Subcutaneous abdominal adipose tissue (tissue), 5 donors: ENCODE measurements at regions not wholly inside any gene's neighbourhood (a gene's known extent, or its start where the extent isn't known, plus 50 kb on each side); places are given as distances from the start of the nearest gene placed in this dataset.

Experiments
- H3K27ac ChIP-seq: one replicate; pipeline ENCODE4 v1.7.0; 2013; ENCODE audit warnings: low read depth, mild to moderate bottlenecking, inconsistent platforms, low read length, moderate library complexity
- H3K27me3 ChIP-seq, 5 donors: one replicate each; pipeline ENCODE4 v1.7.0; 2013; ENCODE audit warnings: low read length in 5 of 5, inconsistent platforms in 1 of 5; ENCODE audit not compliant: control insufficient read depth in 5 of 5, insufficient read depth in 4 of 5
- H3K36me3 ChIP-seq, 5 donors: one replicate each; pipeline ENCODE4 v1.7.0; 2013; ENCODE audit warnings: low read length in 5 of 5; ENCODE audit not compliant: control insufficient read depth in 5 of 5, insufficient read depth in 5 of 5
- H3K4me1 ChIP-seq, 5 donors: one replicate each; pipeline ENCODE4 v1.7.0; 2013; ENCODE audit warnings: low read length in 5 of 5, mild to moderate bottlenecking in 3 of 5, moderate library complexity in 1 of 5; ENCODE audit not compliant: control insufficient read depth in 5 of 5, insufficient read depth in 5 of 5
- H3K4me3 ChIP-seq, 5 donors: one replicate each; pipeline ENCODE4 v1.7.0; 2013; ENCODE audit warnings: low read length in 5 of 5, low read depth in 1 of 5
- H3K9ac ChIP-seq, 5 donors: one replicate each; pipeline ENCODE4 v1.7.0; 2013; ENCODE audit warnings: low read length in 5 of 5, mild to moderate bottlenecking in 4 of 5, moderate library complexity in 3 of 5
- H3K9me3 ChIP-seq, 5 donors: one replicate each; pipeline ENCODE4 v1.7.0; 2013; ENCODE audit warnings: low read length in 5 of 5; ENCODE audit not compliant: control insufficient read depth in 5 of 5
- donor health status: healthy.
- donor health status: healthy.
- donor health status: healthy.
- donor health status: healthy.
- donor health status: healthy.

DNA sequence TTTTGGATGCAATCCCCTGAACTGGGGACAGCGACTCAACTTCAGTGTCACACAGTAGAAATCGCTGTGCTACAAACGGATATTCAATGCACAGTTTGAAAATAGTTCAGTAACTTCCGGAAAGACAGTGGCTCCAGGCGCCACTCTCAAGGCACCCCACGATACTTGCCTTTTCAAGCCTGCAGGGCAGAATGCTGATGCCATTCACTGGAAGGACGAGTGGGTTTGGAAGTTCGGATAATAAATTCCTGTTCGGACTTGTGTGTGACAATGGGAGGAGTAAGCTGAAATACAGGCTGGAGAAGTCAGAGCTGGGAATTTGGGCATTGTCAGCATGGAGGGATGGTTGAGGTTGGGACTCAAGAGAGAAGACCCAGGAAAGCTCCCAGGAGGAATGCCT lies 64.3 kb upstream of the HELT start:
- no peaks in the 10 kb centered on the region for H3K27me3 ChIP-seq
- H3K27ac ChIP-seq = no peak overlapping the region
- no peaks in the 10 kb centered on the region for H3K9me3 ChIP-seq
- no peaks in the 10 kb centered on the region for H3K4me1 ChIP-seq
- no peaks in the 10 kb centered on the region for H3K36me3 ChIP-seq
- no peak overlapping the region for H3K4me3 ChIP-seq
- H3K9ac ChIP-seq = no peak overlapping the region

DNA sequence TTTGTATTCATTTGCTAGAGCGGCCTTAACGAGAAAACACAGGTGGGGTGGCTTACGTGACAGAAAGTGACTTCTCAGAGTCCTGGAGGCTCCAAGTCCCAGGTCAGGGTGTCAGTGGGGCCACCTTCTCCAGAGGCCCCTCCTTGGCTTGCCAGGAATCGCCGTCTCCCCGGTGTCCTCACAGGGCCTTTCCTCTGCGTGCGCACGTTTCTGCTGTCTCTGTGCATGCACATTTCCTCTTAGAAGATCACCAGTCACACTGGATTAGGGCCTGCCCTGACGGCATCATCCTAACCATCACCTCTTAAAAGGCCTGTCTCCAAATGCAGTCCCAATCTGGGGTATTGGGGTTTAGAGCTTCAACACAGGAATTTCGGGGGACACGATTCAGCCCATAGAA lies 63.8 kb upstream of the HELT start:
- no peak overlapping the region for H3K27ac ChIP-seq
- H3K27me3 ChIP-seq = no peaks in the 10 kb centered on the region
- no peaks in the 10 kb centered on the region for H3K9me3 ChIP-seq
- H3K9ac ChIP-seq = no peak overlapping the region
- H3K4me3 ChIP-seq = no peak overlapping the region
- H3K36me3 ChIP-seq = no peaks in the 10 kb centered on the region
- H3K4me1 ChIP-seq = no peaks in the 10 kb centered on the region

DNA sequence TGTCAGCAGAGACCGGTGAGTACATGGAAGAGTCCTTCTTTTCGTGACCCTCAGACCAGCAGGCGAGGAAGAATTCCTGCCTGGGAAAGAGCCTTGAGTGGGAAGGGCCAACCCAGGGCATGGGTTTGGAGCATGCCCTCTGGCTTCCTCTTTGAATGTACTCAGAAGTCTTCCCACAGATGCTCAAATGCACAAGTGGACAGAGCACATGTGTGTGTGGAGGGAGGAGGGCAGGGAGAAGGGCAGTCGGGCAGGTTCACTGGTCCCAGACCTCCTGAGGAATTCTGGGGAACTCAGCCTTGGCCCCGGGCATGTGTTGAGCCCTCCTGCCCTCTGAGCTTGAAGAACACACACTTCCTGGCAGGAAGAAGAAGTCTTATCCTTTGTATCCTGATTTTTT lies 63.2 kb upstream of the HELT start:
- Histone ChIP-seq H3K36me3 (no peaks in the 10 kb centered on the region), H3K4me3 (no peak overlapping the region), H3K9me3 (no peaks in the 10 kb centered on the region), H3K27me3 (no peaks in the 10 kb centered on the region), H3K27ac (no peak overlapping the region), H3K4me1 (peaks cover 0 to 4% (median 0%) of the 10 kb centered on the region in 5 donors), H3K9ac (no peak overlapping the region)

DNA sequence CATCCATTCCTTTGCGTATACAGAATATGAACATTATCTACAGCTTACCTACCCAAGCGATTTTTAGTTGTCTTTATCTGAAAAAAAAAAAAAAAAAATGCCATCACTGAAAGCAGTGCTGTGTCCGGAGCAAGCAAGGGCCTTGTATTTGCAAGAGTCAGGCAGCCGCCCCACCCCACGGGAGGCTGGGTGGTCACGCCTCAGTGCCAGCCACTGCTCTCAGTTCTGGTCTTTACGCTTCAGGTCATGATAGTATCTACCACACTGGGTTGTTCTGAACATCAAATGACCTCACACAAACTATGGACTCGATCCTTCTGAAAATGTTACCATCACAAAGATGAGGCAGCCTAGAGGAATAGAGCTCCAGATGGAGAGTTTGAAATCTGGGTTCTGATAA lies 62.7 kb upstream of the HELT start:
- Histone ChIP-seq H3K9me3 (no peaks in the 10 kb centered on the region), H3K27ac (no peak overlapping the region), H3K36me3 (no peaks in the 10 kb centered on the region), H3K4me1 (peaks cover 0 to 9% (median 4%) of the 10 kb centered on the region in 5 donors), H3K9ac (no peak overlapping the region), H3K4me3 (no peak overlapping the region), H3K27me3 (no peaks in the 10 kb centered on the region)

DNA sequence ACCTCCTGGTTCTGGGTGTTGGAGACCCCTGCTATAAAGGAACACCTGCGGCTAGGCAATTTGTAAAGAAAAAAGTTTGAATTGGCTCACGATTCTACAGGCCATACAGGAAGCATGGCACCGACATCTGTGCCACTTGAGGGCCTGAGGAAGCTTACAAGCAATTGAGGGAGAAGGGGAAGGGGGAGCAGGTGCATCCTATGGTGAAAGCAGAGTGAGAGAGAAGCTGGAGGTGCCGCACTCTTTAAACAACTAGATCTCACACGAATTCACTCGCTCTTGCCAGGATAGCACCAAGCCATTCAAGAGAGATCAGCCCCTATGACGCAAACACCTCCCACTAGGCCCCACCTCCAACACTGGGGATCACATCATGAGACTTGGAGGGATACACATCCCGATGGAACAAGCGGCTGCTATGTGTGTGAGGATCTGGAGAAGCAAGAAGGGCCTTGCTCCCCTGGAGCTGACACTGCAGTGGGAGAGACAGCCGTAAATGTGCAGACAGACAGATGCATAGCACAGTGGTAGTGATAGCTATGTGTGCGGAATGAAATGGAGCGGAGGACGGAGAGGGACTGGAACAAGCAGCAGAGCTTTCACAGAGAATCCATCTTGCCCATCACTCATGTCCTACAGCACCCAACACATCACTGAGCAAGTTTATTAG lies 60.7 kb upstream of the HELT start:
- Histone ChIP-seq H3K27me3 (no peaks in the 10 kb centered on the region), H3K27ac (no peak overlapping the region), H3K9me3 (no peaks in the 10 kb centered on the region), H3K4me3 (no peak overlapping the region), H3K9ac (no peak overlapping the region), H3K4me1 (peaks cover 0 to 22% (median 8%) of the 10 kb centered on the region in 5 donors), H3K36me3 (no peaks in the 10 kb centered on the region)

- Histone ChIP-seq H3K27me3 (no peaks in the 10 kb centered on the region), H3K4me1 (peaks cover 0 to 22% (median 8%) of the 10 kb centered on the region in 5 donors), H3K4me3 (no peak overlapping the region), H3K36me3 (no peaks in the 10 kb centered on the region), H3K27ac (no peak overlapping the region), H3K9ac (no peak overlapping the region), H3K9me3 (no peaks in the 10 kb centered on the region)
These were observed 60.0 kb upstream of the HELT start for GRCh38 chr4:184958127-184958922.

GRCh38 chr4:184958923-184959210 lies 59.4 kb upstream of the HELT start:
- Histone ChIP-seq H3K36me3 (no peaks in the 10 kb centered on the region), H3K27me3 (no peaks in the 10 kb centered on the region), H3K9me3 (no peaks in the 10 kb centered on the region), H3K9ac (no peak overlapping the region), H3K27ac (no peak overlapping the region), H3K4me3 (no peak overlapping the region), H3K4me1 (peaks cover 0 to 22% (median 8%) of the 10 kb centered on the region in 5 donors)

GRCh38 chr4:184959309-184959708 lies 59.0 kb upstream of the HELT start:
- no peaks in the 10 kb centered on the region for H3K36me3 ChIP-seq
- peaks cover 0 to 22% (median 8%) of the 10 kb centered on the region in 5 donors for H3K4me1 ChIP-seq
- H3K27ac ChIP-seq = no peak overlapping the region
- no peaks in the 10 kb centered on the region for H3K27me3 ChIP-seq
- no peak overlapping the region for H3K4me3 ChIP-seq
- H3K9ac ChIP-seq = no peak overlapping the region
- no peaks in the 10 kb centered on the region for H3K9me3 ChIP-seq

DNA sequence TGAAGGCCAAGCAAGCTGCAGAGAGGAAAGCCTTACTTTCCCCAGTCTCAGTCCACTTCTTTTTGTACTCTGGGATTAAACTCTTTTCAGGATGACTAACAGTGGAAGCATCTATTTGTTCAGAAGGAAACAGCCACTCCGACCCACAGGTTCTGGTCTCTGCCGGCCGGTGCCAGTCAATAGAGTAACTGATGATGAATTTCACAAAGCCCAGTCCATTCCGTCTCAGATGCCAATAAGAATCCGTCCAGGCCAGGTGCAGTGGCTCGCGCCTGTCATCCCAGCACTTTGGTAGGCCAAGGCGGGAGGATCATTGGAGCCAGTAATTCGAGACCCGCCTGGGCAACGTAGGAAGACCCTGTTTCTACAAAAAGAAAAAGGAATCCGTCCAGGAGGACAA lies 58.5 kb upstream of the HELT start:
- no peak overlapping the region for H3K27ac ChIP-seq
- no peaks in the 10 kb centered on the region for H3K9me3 ChIP-seq
- H3K36me3 ChIP-seq = no peaks in the 10 kb centered on the region
- H3K4me3 ChIP-seq = no peak overlapping the region
- no peaks in the 10 kb centered on the region for H3K27me3 ChIP-seq
- no peak overlapping the region for H3K9ac ChIP-seq
- peaks cover 0 to 22% (median 8%) of the 10 kb centered on the region in 5 donors for H3K4me1 ChIP-seq

- Histone ChIP-seq H3K9me3 (no peaks in the 10 kb centered on the region), H3K27me3 (no peaks in the 10 kb centered on the region), H3K27ac (no peak overlapping the region), H3K36me3 (no peaks in the 10 kb centered on the region), H3K4me1 (peaks cover 0 to 22% (median 8%) of the 10 kb centered on the region in 5 donors), H3K4me3 (no peak overlapping the region), H3K9ac (no peak overlapping the region)
These were observed 57.8 kb upstream of the HELT start for GRCh38 chr4:184960505-184960971.
